Stomach (tissue), 4 donors: ENCODE measurements at regions not wholly inside any gene's neighbourhood (a gene's known extent, or its start where the extent isn't known, plus 50 kb on each side); places are given as distances from the start of the nearest gene placed in this dataset.
"Not testable (repeated sequence)": the region's sequence is repeated elsewhere in the genome, so short reads cannot be mapped to it uniquely, and the experiment has no call there.

Experiments used
- CTCF ChIP-seq, 7 experiments: fragments of 450-650 bp in 4 of 7; fragments of 200-600 bp in 3 of 7; sonication (generic) in 3 of 7; IDR thresholded peaks; one replicate each; pipeline ENCODE4 v1.5.1; 2016 to 2019; ENCODE audit warnings: antibody characterized with exemption in 7 of 7, control low read depth in 2 of 7, mild to moderate bottlenecking in 1 of 7
- POLR2AphosphoS5 ChIP-seq, 3 donors: sonication (generic); formaldehyde crosslinking; IDR thresholded peaks; one replicate each; pipeline ENCODE4 v1.6.1; 2016; ENCODE audit warnings: antibody characterized with exemption in 3 of 3

GRCh38 chr1:94657776-94658175 is 116.2 kb upstream of the F3 start:
- TF ChIP-seq POLR2AphosphoS5, CTCF (IDR thresholded peaks at IDR 0.05): not testable (repeated sequence)
